GM23338 (cell line): ENCODE measurements at regions not wholly inside any gene's neighbourhood (a gene's known extent, or its start where the extent isn't known, plus 50 kb on each side); places are given as distances from the start of the nearest gene placed in this dataset.

ENCODE experiments used
- CREB1 ChIP-seq: fragments of 250-450 bp; sonication (Bioruptor Pico); IDR thresholded peaks from 2 replicates; pipeline ENCODE4 v1.5.0; 2020; ENCODE audit warnings: low read depth, mild to moderate bottlenecking, moderate library complexity
- EZH2 ChIP-seq: fragments of 200-600 bp; sonication (generic); IDR thresholded peaks from one replicate; pipeline ENCODE4 v1.8.0; 2017; ENCODE audit warnings: antibody characterized with exemption, mild to moderate bottlenecking, low read depth; ENCODE audit not compliant: unreplicated experiment
- EZH2phosphoT487 ChIP-seq: fragments of 200-600 bp; sonication (generic); IDR thresholded peaks from one replicate; pipeline ENCODE4 v1.8.1; 2018; ENCODE audit warnings: antibody characterized with exemption; ENCODE audit not compliant: unreplicated experiment
- POLR2AphosphoS5 ChIP-seq: IDR thresholded peaks from 2 replicates; pipeline ENCODE4 v1.6.1; 2016; ENCODE audit warnings: antibody characterized with exemption, low read depth
- TF ChIP-seq, protein P1 (sequence below), 2 experiments: fragments of 200-600 bp in 1 of 2; sonication (generic) in 1 of 2; conservative IDR thresholded peaks; 2 replicates each; pipeline versions ENCODE4 v1.5.1 to v1.6.1; 2016 to 2017; ENCODE audit warnings: antibody characterized with exemption in 2 of 2, low read depth in 2 of 2, mild to moderate bottlenecking in 2 of 2, moderate library complexity in 1 of 2

GRCh38 chr4:141328560-141329173 is 108.0 kb downstream of the ZNF330 start:
- TF ChIP-seq, protein P1, sequence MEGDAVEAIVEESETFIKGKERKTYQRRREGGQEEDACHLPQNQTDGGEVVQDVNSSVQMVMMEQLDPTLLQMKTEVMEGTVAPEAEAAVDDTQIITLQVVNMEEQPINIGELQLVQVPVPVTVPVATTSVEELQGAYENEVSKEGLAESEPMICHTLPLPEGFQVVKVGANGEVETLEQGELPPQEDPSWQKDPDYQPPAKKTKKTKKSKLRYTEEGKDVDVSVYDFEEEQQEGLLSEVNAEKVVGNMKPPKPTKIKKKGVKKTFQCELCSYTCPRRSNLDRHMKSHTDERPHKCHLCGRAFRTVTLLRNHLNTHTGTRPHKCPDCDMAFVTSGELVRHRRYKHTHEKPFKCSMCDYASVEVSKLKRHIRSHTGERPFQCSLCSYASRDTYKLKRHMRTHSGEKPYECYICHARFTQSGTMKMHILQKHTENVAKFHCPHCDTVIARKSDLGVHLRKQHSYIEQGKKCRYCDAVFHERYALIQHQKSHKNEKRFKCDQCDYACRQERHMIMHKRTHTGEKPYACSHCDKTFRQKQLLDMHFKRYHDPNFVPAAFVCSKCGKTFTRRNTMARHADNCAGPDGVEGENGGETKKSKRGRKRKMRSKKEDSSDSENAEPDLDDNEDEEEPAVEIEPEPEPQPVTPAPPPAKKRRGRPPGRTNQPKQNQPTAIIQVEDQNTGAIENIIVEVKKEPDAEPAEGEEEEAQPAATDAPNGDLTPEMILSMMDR (conservative IDR thresholded peaks at IDR 0.05; ENCODE audit: low read depth in 2 of 2): no peak
- TF ChIP-seq EZH2 (no peak), POLR2AphosphoS5 (no peak), EZH2phosphoT487 (no peak), CREB1 (CRISPR knock-in tag) (no peak)
